D341Med (cell line): ENCODE measurements at regions not wholly inside any gene's neighbourhood (a gene's known extent, or its start where the extent isn't known, plus 50 kb on each side); places are given as distances from the start of the nearest gene placed in this dataset.

Experiments used
- DNase-seq: peaks from one replicate; pipeline ENCODE4 v3.0.0; 2012; ENCODE audit warnings: low spot score

DNA sequence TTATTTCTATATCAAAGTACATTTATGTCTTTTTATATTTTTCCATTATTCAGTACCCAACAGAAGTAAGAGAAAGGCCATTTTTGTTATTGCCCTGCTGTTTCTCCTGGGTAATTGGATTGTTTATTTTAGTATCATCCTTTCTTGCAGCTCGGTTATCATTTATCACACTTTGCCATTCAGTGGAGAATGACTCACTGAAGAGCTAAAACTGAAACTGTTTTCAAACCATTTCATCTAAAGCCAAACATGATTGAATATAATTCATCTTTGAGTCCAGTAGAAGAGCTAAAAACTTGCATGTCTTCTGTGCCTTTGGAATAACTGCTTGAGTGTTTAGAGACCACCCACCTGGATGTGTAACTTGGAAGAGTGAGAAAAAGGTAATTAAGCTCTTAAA, 139.5 kb upstream of the PRDM9 start:
- DNase-seq, result no peak

DNA sequence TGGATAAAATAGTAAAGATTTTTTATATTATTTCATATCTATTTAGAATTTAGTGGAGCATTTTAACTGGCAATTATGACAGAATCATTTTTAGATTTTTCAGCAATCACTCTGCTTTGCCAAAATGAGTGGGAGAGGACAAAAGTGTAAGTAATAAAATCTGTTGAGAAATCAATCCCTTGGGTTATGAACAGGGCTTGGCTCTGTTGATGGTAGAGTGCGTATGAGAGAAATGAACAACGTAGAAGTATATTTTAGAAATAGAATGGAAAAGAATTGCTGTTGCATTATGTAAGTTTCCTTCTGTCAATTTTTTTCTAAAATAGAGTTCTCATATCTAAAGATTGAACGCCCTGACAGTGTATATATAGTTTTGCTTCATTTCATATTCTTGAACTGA, 154.1 kb upstream of the PRDM9 start:
- DNase-seq, result no peak

DNA sequence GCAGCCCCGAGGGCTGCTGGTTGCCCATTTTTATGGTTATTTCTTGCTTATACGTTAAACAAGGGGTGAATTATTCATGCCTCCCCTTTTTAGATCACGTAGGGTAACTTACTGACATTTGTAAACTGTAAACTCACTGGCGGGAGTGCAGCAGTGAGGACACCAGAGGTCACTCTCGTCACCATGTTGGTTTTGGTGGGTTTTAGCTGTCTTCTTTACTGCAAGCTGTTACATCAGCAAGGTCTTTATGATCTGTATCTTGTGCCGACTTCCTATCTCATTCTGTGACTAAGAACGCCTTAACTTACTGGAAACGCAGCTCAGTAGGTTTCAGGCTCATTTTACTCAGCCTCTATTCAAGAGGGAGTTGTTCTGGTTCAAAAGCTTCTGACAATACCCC, 155.0 kb upstream of the PRDM9 start:
- peak; percentile 25 for DNase-seq

DNA sequence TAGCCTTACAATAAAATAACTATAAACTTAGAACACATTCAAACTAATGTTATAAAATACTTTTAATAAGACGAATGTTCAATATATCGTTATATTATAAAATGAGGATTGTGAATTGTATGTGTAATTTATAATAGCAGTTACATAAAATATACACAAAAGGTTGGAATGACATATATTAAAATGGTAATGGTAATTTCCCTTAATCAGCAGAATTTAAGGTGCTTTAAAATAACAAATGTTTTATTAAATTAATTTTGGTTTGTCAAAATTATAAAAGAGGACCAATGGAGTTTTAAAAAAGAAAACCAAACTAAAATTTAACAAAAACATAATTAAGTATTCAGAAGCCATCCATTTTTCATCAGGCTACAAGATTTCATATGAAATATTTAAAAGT, 164.3 kb upstream of the PRDM9 start:
- DNase-seq, result no peak

DNA sequence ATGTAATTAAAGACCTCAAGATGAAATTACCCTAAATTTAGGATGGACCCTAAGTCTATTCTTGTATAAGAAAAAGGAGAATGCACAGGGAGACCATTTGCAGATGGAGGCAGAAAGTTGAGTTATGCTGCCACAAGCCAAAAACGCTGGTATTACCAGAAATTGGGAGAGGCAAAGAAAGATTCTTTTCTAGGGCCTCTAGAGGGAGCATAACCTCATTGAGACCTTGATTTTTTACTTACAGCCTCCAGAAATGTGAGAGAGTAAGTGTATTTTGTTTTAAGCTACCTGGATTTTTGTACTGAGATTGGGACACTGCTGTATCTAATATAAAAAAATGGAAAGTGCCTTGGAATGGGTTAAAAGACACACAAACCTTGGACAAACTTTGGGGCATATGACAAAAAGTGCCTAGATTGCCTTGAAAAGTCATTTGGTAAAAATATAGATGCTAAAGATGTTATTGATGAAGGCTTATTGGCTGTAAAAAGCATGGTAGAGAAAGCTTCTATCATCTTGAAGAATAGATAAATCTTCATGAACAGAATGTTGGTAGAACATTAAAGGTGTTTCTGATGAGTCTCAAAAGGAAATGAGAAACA, 174.7 kb upstream of the PRDM9 start:
- peak; percentile 34 for DNase-seq

DNA sequence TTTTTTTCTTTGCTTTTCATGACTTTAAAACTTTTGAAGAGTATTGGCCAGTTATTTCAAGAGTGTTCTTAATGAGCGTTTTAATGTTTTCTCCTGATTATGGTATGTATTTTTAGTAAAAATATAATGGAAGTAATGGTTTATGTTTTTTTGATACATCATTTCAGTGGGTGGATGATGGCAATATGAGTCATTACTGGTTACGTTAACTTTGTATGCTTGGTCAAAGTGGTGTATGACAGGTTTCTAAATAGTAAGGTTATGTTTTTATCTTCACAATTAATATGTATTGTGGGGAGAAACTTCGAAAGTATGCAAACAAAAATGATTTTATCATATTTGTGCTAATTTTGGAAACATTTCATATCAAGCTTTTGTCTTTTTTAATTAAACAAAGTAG, 176.7 kb upstream of the PRDM9 start:
- DNase-seq, result no peak

DNA sequence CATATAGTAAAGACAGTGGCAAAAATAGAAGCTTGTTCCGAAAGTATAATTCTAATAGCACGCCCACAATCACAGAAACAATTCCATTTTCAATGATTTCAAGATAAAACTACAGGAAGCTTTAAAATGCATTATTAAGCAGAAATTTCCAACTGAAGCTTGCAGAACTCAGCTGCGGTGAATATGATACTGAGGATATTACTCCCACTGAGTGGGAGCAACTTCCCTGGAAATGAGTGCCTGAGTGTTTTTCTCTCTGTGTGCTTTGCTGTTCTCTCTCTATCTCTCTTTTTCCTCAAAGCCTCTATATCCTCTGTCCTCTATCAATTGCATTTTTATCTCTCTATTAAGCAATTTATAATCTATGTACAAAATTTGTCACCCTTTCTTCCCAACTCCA, 187.5 kb upstream of the PRDM9 start:
- no peak for DNase-seq

DNA sequence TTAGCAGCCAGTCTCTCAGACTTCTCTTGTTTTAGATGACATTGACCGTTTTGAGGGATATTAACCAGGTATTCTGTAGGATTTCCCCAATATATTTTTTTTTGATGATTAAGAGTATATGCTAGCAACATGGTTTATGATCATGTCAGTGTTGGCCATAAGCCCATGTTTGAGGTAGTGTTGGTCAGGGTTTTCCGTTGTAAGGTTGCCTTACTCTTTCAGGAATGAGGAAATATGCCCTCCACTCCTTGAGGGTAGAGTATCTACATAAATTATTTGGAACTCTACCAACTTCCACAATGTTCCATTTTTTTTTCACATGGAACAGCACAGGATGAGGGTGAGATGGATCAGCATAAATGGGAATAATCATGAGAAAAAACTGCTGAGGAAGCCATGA, 188.4 kb upstream of the PRDM9 start:
- DNase-seq, result no peak

DNA sequence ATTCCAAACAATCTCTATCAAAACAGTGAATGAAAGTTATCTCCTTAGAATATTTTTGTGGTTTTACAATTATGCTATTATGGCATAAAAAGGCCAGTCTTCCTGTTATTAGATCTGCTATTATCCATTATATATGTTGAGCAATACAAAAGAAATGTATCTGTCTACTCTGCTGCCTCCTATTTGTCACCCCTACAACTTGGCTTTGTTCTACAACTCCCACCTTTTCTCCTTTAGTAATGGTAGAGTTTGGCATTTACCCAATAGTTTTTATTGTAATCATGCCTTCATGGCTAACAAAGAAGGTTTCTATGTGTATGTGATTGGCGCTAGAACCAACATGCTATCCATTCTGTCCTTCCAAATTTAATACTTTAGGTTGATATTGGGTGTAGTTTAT, 189.2 kb upstream of the PRDM9 start:
- DNase-seq, result no peak

DNA sequence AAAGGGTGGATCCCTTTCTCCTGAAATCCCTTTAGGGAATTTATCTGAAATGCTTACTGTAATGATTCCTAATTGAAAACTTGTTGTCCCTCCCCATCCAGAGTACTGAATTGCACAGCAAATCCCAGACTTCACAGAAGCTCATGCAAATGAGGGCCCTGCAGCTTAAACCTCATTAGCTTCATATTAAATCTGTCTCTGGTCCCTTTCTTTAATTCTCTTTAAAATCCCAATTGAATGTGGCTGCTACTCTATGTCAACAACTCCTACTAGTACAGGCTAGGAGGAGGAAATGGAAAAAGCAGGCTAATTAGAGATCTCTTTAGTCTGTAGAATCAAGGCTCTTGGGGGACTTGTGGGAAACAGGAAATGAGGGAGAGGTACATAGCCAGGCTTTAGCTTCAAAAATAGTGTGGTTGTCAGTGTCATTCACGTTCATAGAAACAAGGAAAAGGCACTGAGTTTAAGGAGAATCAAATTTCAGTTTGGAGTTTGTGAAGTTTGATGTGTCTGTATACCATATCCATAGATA, 191.3 kb upstream of the PRDM9 start:
- DNase-seq, result peak; percentile 21

DNA sequence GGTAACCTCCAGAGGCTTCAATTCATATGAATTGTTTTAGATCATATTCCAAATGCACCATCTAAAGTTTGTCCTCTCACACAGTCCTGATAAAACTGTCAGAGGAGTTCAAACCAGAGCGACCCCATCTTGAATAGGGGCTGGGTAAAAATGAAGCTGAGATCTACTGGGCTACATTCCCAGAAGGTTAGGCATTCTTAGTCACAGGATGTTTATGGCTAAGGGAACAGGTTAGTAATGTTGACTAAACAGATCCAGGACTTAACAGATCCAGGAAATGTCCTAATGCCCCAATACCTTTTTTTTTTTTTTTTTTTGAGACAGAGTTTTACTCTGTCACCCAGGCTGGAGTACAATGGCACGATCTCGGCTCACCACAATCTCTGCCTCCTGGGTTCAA, 192.6 kb upstream of the PRDM9 start:
- no peak for DNase-seq

DNA sequence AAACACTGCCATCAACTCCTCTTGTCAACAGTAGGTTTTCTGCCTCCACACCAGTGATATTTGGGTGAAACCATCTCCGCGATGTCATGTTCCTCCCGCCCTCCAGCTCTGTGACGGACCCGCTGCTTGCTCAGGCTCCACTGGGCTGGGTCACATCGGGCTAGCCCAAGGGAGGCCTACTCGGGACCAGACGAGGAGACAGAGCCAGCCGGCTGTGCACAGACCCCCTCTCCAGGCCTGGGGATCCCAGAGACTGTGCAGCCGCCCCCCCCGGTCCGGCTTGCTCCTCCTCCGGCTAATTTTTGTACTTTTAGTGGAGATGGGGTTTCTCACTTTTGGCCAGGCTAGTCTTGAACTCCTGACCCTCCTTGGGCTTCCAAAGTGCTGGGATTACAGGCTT, 202.4 kb upstream of the PRDM9 start:
- no peak for DNase-seq

DNA sequence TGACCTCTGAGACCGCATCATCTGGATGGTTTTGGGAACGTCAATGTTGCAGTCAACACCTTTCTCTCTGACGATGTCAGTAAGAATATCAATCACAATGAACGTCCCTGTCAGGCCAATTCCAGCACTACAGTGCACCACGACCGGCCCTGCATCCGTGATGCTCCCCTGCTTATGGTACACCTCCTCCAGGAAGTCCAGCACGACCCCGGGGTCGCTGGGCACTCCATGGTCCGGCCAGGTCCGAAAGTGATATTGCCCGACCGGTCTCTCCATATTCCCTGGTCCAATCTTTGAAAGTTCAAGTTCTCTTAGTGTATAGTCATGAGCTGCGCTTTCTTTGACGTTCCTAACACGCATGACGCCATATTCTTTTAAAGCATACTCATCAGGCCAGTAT, 203.6 kb upstream of the PRDM9 start:
- no peak for DNase-seq

DNA sequence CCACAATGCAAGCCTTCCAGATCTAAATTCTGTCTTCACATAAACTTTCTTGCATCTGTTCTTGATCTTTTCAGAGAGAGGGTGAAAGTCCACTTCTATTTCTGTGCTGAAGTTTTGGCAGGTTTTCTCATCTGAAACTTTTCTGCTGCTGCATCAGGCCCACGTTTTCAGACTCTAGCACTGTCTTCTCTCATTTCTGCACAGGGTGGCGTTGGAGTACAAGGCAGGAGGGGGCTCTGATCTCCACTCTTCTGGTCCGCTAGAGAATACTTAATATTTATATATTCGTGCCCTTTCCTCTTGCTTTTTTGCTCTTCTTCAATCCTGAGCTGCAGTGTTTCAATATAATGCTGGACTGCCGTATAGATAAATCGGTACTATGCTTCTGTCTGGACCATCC, 204.0 kb upstream of the PRDM9 start:
- DNase-seq, result no peak

DNA sequence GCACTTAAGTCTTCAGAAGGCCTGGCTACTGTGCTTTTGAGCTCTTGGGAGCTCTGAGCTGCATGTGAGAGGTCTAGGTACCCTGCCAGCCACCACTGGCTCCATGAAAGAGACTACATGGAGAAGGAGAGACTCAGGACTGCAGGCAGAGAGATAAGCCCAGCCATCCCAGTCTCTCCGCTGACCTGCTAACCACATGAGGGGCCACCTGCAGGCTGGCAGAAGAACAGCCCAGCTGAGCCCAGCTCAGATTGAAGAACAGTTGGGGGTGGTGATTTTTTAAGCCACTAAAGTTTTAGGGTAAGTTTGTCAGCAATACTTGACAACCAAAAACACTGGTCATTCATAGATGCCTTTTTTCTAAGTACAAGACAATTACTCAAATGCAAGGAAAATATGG, 205.0 kb upstream of the PRDM9 start:
- no peak for DNase-seq

DNA sequence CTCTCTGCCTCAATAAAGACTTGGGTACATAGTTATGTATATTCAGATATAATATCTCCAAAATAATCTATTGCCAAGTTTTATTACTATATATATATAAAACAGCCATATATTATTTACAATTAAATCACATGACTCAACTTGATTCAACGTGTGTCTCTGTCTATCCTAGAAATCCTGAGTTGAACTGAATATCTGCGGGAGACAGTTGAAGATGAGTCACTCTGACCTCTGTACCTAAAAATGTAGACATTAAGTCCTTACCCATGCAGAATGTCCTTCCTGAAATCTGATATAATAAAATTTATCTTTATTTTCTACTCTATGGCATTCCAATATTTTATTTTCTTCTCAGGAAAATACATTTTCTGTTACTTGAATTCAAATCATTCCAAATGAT, 218.2 kb upstream of the PRDM9 start:
- no peak for DNase-seq

DNA sequence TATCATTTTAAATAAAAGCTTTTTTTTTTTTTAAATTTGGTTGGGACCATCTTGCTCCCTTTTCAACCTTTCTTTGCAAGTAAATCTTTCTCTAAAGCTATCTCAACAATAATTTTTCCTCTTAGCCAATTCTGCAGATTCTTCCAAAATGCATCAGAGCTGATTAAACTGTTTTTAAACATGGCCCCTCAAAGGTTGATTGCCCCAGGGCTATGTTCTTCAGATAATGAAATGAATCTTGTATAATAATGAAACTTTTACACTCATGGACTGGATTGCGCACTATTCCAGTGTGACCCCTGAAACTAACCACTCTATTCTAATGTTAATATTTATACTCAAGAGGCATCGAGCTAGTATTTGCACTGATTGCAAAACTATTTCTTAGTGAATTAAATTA, 222.8 kb upstream of the PRDM9 start:
- no peak for DNase-seq

DNA sequence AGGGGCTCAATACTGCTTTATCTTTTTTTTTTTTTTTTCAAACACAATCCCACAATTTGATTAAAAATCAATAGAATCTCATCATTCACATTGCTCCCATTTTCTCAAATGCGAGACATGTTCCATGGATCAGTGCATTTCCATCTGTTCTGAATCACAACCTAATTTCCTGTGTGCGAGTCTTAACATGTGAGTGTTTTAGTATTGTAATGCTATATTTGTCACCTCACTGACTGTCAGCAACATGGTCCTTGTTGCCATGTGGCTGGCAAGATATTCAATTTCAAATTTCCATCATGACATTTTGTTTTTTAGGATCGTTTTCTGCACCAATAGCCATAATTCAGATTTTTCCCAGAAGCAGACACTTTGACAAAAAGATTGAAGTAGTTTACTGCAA, 233.2 kb upstream of the PRDM9 start:
- no peak for DNase-seq

DNA sequence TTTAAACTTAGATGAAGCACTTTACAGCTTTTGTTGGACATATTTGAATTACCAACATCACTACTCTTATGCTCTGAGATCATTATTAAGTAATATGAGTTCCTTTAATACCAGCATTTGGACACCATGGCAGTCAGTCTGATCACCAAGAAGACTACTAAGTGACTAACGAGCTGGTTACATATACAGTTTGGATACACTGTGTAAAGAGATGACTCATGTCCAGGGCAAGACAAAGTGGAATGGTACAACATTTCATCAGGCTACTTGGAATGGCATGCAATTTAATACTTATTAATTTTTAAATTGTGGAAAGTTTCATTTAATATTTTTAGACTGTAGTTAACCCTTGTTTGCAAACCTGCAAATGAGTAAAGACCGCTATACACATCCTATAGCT, 237.4 kb upstream of the PRDM9 start:
- no peak for DNase-seq

DNA sequence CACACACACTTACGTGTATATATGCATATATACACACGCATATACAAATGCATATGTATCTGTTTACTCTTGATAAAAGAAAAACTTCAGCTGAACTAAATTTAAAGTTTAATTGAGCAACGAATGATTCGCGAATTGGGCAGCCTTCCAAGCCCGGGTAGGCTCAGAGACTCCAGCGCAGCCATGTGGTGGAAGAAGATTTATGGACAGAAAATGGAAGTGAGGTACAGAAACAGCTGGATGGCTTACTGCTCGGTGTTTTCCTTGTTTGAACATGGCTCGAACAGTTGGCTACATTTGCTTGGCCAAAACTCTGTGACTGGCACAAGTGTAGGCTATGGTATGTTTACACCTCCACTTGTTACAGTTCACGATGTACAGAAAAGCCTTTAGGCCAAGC, 239.3 kb upstream of the PRDM9 start:
- no peak for DNase-seq

DNA sequence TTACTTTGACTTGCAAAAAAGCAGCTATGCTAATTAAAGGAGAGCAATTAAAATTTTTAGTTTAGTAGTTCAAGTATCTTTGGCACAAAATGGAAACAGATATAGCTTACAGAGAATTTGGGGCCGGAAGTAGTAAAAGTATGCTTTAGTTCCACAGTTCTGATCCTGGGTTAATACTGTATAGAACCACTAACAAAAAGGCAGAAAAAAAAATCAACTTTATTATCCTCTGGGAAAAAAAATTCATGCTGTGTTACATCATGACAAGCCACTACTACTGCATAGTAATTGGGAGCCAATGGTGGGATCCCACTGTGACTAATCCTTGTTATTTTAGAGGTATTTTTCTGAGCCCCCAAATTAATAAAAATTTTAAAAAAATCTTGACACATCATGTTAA, 246.8 kb upstream of the PRDM9 start:
- no peak for DNase-seq

DNA sequence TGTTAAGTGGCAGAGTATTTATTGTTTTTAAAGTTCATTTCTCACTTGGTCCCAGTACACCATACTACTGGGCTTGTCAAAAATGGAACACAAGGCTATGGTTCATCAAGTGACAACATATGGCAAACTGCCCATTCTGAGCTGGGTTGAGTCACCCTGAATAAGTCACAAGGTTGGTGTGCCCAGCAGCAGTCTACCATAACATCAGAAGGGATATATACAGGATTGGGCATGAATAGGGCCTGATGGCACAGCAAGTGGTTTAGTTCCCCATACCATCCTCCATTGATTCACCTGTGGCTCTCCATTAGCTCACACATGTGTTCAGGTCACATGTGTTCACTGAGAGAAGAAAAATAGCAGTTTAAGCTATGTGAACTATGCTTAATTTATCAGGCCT, 249.8 kb upstream of the PRDM9 start:
- DNase-seq, result no peak

DNA sequence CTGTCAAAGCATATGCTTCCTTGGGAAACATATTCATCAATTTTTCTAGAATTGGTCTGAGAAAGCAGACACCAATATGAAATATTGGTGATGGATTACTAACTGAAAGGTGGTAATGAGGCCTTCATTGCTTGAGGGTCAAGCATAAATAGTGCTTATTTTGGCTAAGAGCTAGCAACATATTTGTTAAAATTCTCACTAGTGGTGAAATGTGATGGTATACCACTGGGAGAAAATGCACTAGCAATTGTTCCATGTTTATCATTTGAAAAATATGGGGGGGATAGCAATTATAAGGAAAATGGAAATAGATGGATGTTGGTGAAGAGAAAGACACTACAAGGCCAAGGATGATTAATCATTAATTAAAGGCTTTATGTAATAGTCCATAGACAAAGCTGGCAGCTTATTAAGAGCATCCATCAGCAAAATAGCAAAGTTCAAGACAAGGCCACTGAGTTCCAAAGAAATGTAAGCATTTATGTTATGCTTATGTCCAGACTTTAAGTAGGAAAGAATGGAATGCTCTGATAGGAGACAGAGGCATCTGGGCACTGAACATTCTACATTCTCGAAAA, 253.7 kb upstream of the PRDM9 start:
- DNase-seq, result no peak

DNA sequence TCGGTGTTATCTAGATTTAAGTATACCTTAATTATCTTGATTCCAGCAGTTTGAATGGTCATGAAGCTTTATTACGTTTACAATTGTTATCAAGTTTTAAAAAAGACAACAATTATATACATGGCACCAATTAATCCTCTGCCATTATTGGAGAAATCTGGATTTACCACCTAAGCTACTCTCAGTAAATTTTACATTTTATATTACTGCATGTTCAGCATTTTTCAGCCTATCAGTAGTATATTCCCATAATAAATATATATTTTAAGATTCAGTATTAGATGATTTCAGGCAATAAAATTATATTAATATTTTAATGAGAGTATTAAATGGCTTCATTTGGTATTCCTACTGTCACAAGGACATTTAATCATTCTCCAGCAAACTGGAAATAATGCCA, 264.5 kb upstream of the PRDM9 start:
- no peak for DNase-seq
